SK-N-SH (cell line): ENCODE measurements at regions not wholly inside any gene's neighbourhood (a gene's known extent, or its start where the extent isn't known, plus 50 kb on each side); places are given as distances from the start of the nearest gene placed in this dataset.

Experiments used
- CTCF ChIP-seq: fragments of 200-600 bp; sonication (generic); IDR thresholded peaks from 2 replicates; pipeline ENCODE4 v1.6.1; 2017; ENCODE audit warnings: antibody characterized with exemption, mild to moderate bottlenecking, moderate library complexity
- EP300 ChIP-seq, 2 experiments: IDR thresholded peaks; 2 replicates each; pipeline versions ENCODE4 v1.4.0 to v1.6.1; 2012; ENCODE audit warnings: borderline replicate concordance in 1 of 2, low read depth in 1 of 2, low read length in 1 of 2
- GABPA ChIP-seq: IDR thresholded peaks from 2 replicates; pipeline ENCODE4 v1.4.0; 2012; ENCODE audit warnings: low read depth, mild to moderate bottlenecking
- GATA2 ChIP-seq: sonication (generic); formaldehyde crosslinking; IDR thresholded peaks from 2 replicates; pipeline ENCODE4 v1.5.0; 2020; ENCODE audit warnings: mild to moderate bottlenecking, missing genetic modification reagents
- MAX ChIP-seq: IDR thresholded peaks from 2 replicates; pipeline ENCODE4 v1.4.0; 2012; ENCODE audit warnings: low read depth
- MXI1 ChIP-seq: IDR thresholded peaks from 2 replicates; pipeline ENCODE4 v1.6.1; 2012; ENCODE audit warnings: mild to moderate bottlenecking, low read depth, low read length, improper control_type of control experiment
- NFIC ChIP-seq: IDR thresholded peaks from 2 replicates; pipeline ENCODE4 v1.4.0; 2012; ENCODE audit warnings: borderline replicate concordance
- RCOR1 ChIP-seq: fragments of 150-350 bp; IDR thresholded peaks from 2 replicates; pipeline ENCODE4 v1.6.1; 2017; ENCODE audit warnings: antibody characterized with exemption, low read length
- RFX5 ChIP-seq: IDR thresholded peaks from 2 replicates; pipeline ENCODE4 v1.6.1; 2012; ENCODE audit warnings: mild to moderate bottlenecking, improper control_type of control experiment, low read length
- SMC3 ChIP-seq: IDR thresholded peaks from 2 replicates; pipeline ENCODE4 v1.6.1; 2012; ENCODE audit warnings: low read depth, low read length, improper control_type of control experiment
- TAF1 ChIP-seq: IDR thresholded peaks from 2 replicates; pipeline ENCODE4 v1.6.1; 2012; ENCODE audit warnings: low read depth, mild to moderate bottlenecking, low read length, moderate library complexity, borderline replicate concordance
- TEAD4 ChIP-seq: IDR thresholded peaks from 2 replicates; pipeline ENCODE4 v1.4.0; 2012; ENCODE audit warnings: mild to moderate bottlenecking, borderline replicate concordance; ENCODE audit not compliant: insufficient read depth
- USF2 ChIP-seq: fragments of 150-350 bp; IDR thresholded peaks from 2 replicates; pipeline ENCODE4 v1.6.1; 2017; ENCODE audit warnings: antibody characterized with exemption, low read length, low read depth, borderline replicate concordance

GRCh38 chrX:121642415-121642814 lies 595.0 kb downstream of the GLUD2 start:
- TF ChIP-seq MXI1 (no peak), NFIC (no peak), CTCF (no peak), RFX5 (no peak), TAF1 (no peak), SMC3 (no peak), GABPA (no peak), TEAD4 (no peak), MAX (no peak), GATA2 (CRISPR knock-in tag) (no peak), USF2 (no peak), RCOR1 (no peak), EP300 (IDR thresholded peaks at IDR 0.05; ENCODE audit: borderline replicate concordance in 1 of 2, low read depth in 1 of 2, low read length in 1 of 2) (no peak)
